Neural progenitor cell (in vitro differentiated cells): ENCODE measurements at regions not wholly inside any gene's neighbourhood (a gene's known extent, or its start where the extent isn't known, plus 50 kb on each side); places are given as distances from the start of the nearest gene placed in this dataset.

Source experiments
- DNase-seq: peaks from one replicate; pipeline ENCODE4 v3.0.0-alpha.2; 2016; ENCODE audit warnings: low spot score
- H2AFZ ChIP-seq: fragments of 200-600 bp; sonication (generic); replicated peaks from 2 replicates; pipeline ENCODE4 v1.6.1; 2016; ENCODE audit warnings: antibody characterized with exemption
- H3F3A ChIP-seq: fragments of 200-600 bp; sonication (generic); 2 replicates; pipeline ENCODE4 v1.6.1; 2016; ENCODE audit warnings: antibody characterized with exemption, low read depth
- H3K27ac ChIP-seq: fragments of 200-600 bp; sonication (generic); 2 replicates; pipeline ENCODE4 v1.5.1; 2016; ENCODE audit warnings: mild to moderate bottlenecking
- H3K27me3 ChIP-seq: fragments of 200-600 bp; sonication (generic); 2 replicates; pipeline ENCODE4 v1.6.1; 2016; ENCODE audit warnings: mild to moderate bottlenecking, moderate library complexity
- H3K36me3 ChIP-seq: fragments of 200-600 bp; sonication (generic); 2 replicates; pipeline ENCODE4 v1.5.1; 2016
- H3K4me1 ChIP-seq: fragments of 200-600 bp; sonication (generic); 2 replicates; pipeline ENCODE4 v1.6.1; 2016; ENCODE audit warnings: mixed run types
- H3K4me2 ChIP-seq: fragments of 200-600 bp; sonication (generic); 2 replicates; pipeline ENCODE4 v1.6.1; 2016
- H3K4me3 ChIP-seq: fragments of 200-600 bp; sonication (generic); 2 replicates; pipeline ENCODE4 v1.5.1; 2016
- H3K79me2 ChIP-seq: fragments of 200-600 bp; sonication (generic); 2 replicates; pipeline ENCODE4 v1.6.1; 2016; ENCODE audit warnings: low read depth
- H3K9ac ChIP-seq: fragments of 200-600 bp; sonication (generic); 2 replicates; pipeline ENCODE4 v1.6.1; 2016
- H3K9me3 ChIP-seq: fragments of 200-600 bp; sonication (generic); 2 replicates; pipeline ENCODE4 v1.5.1; 2016; ENCODE audit warnings: low read depth
- H4K20me1 ChIP-seq: fragments of 200-600 bp; sonication (generic); 2 replicates; pipeline ENCODE4 v1.6.1; 2016; ENCODE audit warnings: low read depth
- H3K27ac Mint-ChIP-seq: 3 replicates; pipeline ENCODE4 v1.8.0; 2021; ENCODE audit warnings: mixed read lengths
- H3K27me3 Mint-ChIP-seq: 2 replicates; pipeline ENCODE4 v1.8.0; 2022; ENCODE audit warnings: low read depth, mild to moderate bottlenecking, inconsistent platforms, moderate library complexity, mixed read lengths; ENCODE audit not compliant: insufficient read depth
- H3K36me3 Mint-ChIP-seq: 3 replicates; pipeline ENCODE4 v1.8.0; 2021; ENCODE audit warnings: mixed read lengths
- H3K4me1 Mint-ChIP-seq: 3 replicates; pipeline ENCODE4 v1.8.0; 2021; ENCODE audit warnings: mixed read lengths
- H3K4me3 Mint-ChIP-seq: 3 replicates; pipeline ENCODE4 v1.8.0; 2021; ENCODE audit warnings: mild to moderate bottlenecking, moderate library complexity, mixed read lengths
- H3K9me3 Mint-ChIP-seq: 3 replicates; pipeline ENCODE4 v1.8.0; 2020; ENCODE audit warnings: mixed read lengths
- CTCF ChIP-seq: fragments of 200-600 bp; sonication (generic); IDR thresholded peaks from 2 replicates; pipeline ENCODE4 v1.5.1; 2017; ENCODE audit warnings: antibody characterized with exemption, mild to moderate bottlenecking
- EZH2 ChIP-seq: fragments of 200-600 bp; sonication (generic); IDR thresholded peaks from 2 replicates; pipeline ENCODE4 v1.6.1; 2017; ENCODE audit warnings: antibody characterized with exemption, mild to moderate bottlenecking, moderate library complexity
- EZH2phosphoT487 ChIP-seq: fragments of 200-600 bp; sonication (generic); IDR thresholded peaks from 2 replicates; pipeline ENCODE4 v1.6.1; 2017; ENCODE audit warnings: antibody characterized with exemption

GRCh38 chr4:29734343-29735213, 985.6 kb upstream of the PCDH7 start:
- no peak overlapping the region for H3K4me3 ChIP-seq
- H3K4me1 ChIP-seq = no peaks in the 10 kb centered on the region
- H3K36me3 Mint-ChIP-seq = no peaks in the 10 kb centered on the region
- TF ChIP-seq EZH2phosphoT487 (no peak), CTCF (no peak), EZH2 (no peak)
- no peak overlapping the region for H3K27ac ChIP-seq
- H3K27me3 ChIP-seq = no peaks in the 10 kb centered on the region
- no peaks in the 10 kb centered on the region for H3K36me3 ChIP-seq
- H3K4me3 Mint-ChIP-seq = no peak overlapping the region
- DNase-seq = no peak
- no peaks in the 10 kb centered on the region for H4K20me1 ChIP-seq
- H3K27ac Mint-ChIP-seq = no peak overlapping the region
- H2AFZ ChIP-seq = no peak overlapping the region
- H3F3A ChIP-seq = no peaks in the 10 kb centered on the region
- H3K9ac ChIP-seq = no peak overlapping the region
- H3K9me3 ChIP-seq = no peaks in the 10 kb centered on the region
- no peaks in the 10 kb centered on the region for H3K79me2 ChIP-seq
- no peaks in the 10 kb centered on the region for H3K27me3 Mint-ChIP-seq
- H3K4me1 Mint-ChIP-seq = peaks cover 8% of the 10 kb centered on the region
- H3K4me2 ChIP-seq = no peak overlapping the region
- peaks cover 3% of the 10 kb centered on the region for H3K9me3 Mint-ChIP-seq

- H3F3A ChIP-seq = no peaks in the 10 kb centered on the region
- H3K4me1 ChIP-seq = no peaks in the 10 kb centered on the region
- H3K79me2 ChIP-seq = no peaks in the 10 kb centered on the region
- H3K27me3 Mint-ChIP-seq = peaks cover 3% of the 10 kb centered on the region
- TF ChIP-seq CTCF (peak; percentile 18), EZH2 (no peak), EZH2phosphoT487 (no peak)
- no peak overlapping the region for H3K9ac ChIP-seq
- H3K27ac ChIP-seq = no peak overlapping the region
- no peak overlapping the region for H3K27ac Mint-ChIP-seq
- H3K27me3 ChIP-seq = no peaks in the 10 kb centered on the region
- H3K4me1 Mint-ChIP-seq = no peaks in the 10 kb centered on the region
- H3K4me3 ChIP-seq = no peak overlapping the region
- no peaks in the 10 kb centered on the region for H3K9me3 ChIP-seq
- no peak overlapping the region for H3K4me2 ChIP-seq
- peak; percentile 3 for DNase-seq
- no peaks in the 10 kb centered on the region for H3K9me3 Mint-ChIP-seq
- peak overlapping the region; percentile 47 for H2AFZ ChIP-seq
- H3K36me3 ChIP-seq = no peaks in the 10 kb centered on the region
- H4K20me1 ChIP-seq = no peaks in the 10 kb centered on the region
- no peak overlapping the region for H3K4me3 Mint-ChIP-seq
- no peaks in the 10 kb centered on the region for H3K36me3 Mint-ChIP-seq
Observed at GRCh38 chr4:29756966-29757365, 963.2 kb upstream of the PCDH7 start.

GRCh38 chr4:29762151-29762550, 958.0 kb upstream of the PCDH7 start:
- Histone ChIP-seq H3K9me3 (no peaks in the 10 kb centered on the region), H3K9ac (no peak overlapping the region), H3K4me1 (no peaks in the 10 kb centered on the region), H3K79me2 (no peaks in the 10 kb centered on the region), H3K4me3 (no peak overlapping the region), H3F3A (no peaks in the 10 kb centered on the region), H4K20me1 (no peaks in the 10 kb centered on the region), H2AFZ (no peak overlapping the region), H3K27me3 (no peaks in the 10 kb centered on the region), H3K27ac (no peak overlapping the region), H3K4me2 (no peak overlapping the region), H3K36me3 (no peaks in the 10 kb centered on the region)
- Mint-ChIP-seq H3K4me3 (no peak overlapping the region), H3K4me1 (peaks cover 3% of the 10 kb centered on the region), H3K36me3 (no peaks in the 10 kb centered on the region), H3K9me3 (no peaks in the 10 kb centered on the region), H3K27me3 (peaks cover 3% of the 10 kb centered on the region), H3K27ac (no peak overlapping the region)
- TF ChIP-seq EZH2 = no peak
- TF ChIP-seq CTCF = no peak
- no peak for TF ChIP-seq EZH2phosphoT487
- no peak for DNase-seq
